ENCODE measurements at regions not wholly inside any gene's neighbourhood (a gene's known extent, or its start where the extent isn't known, plus 50 kb on each side); places are given as distances from the start of the nearest gene placed in this dataset.

- DNase-seq (ENCODE audit: low read depth, low spot score) (no peak), FAIRE-seq (no peak)
- Histone ChIP-seq H2AFZ (ENCODE audit: control insufficient read depth, low read length) (no peak overlapping the region), H3K27me3 (ENCODE audit: control insufficient read depth, extremely low read depth, insufficient read depth, low read length) (no peaks in the 10 kb centered on the region), H3K36me3 (ENCODE audit: control insufficient read depth in 2 of 2, extremely low read depth in 1 of 2, insufficient read depth in 2 of 2, low read length in 2 of 2) (no peaks in the 10 kb centered on the region), H3K4me3 (ENCODE audit: control insufficient read depth in 2 of 3, extremely low read depth in 1 of 3, insufficient read depth in 2 of 3, low read depth in 1 of 3, low read length in 3 of 3) (no peak overlapping the region), H3K9me3 (ENCODE audit: control insufficient read depth, low read depth, low read length) (no peaks in the 10 kb centered on the region), H3K9me1 (ENCODE audit: control insufficient read depth, extremely low read depth, insufficient read depth, low read length) (no peaks in the 10 kb centered on the region), H3K79me2 (ENCODE audit: control insufficient read depth, insufficient read depth, low read length) (no peaks in the 10 kb centered on the region), H3K4me1 (ENCODE audit: control insufficient read depth, extremely low read depth, insufficient read depth, low read length) (peaks cover 15% of the 10 kb centered on the region), H3K4me2 (ENCODE audit: control insufficient read depth, extremely low read depth, insufficient read depth, low read depth, low read length) (no peak overlapping the region), H3K27ac (ENCODE audit: control insufficient read depth, insufficient read depth, low read length) (no peak overlapping the region), H4K20me1 (ENCODE audit: control insufficient read depth, extremely low read depth, insufficient read depth, low read length) (no peaks in the 10 kb centered on the region), H3K9ac (ENCODE audit: control insufficient read depth, extremely low read depth, insufficient read depth, low read length) (no peak overlapping the region)
- dilution Hi-C loops (cut with MboI; ENCODE audit: extremely low pct_ligation_motif_present, low sequenced_read_pairs): no loop called here
- TF ChIP-seq CTCF (optimal IDR thresholded peaks at IDR 0.05 in 1 of 3, IDR thresholded peaks at IDR 0.05 in 1 of 3, conservative IDR thresholded peaks at IDR 0.05 in 1 of 3; ENCODE audit: extremely low read depth in 1 of 3, insufficient read depth in 2 of 3, low read length in 3 of 3): no peak
- no peak for TF ChIP-seq EZH2 (IDR thresholded peaks at IDR 0.05; ENCODE audit: low read length)
Observed at GRCh38 chr13:40186041-40186440, 480.4 kb downstream of the FOXO1 start.

- H3K27me3 ChIP-seq (ENCODE audit: control insufficient read depth, extremely low read depth, insufficient read depth, low read length): no peaks in the 10 kb centered on the region
- H3K4me1 ChIP-seq (ENCODE audit: control insufficient read depth, extremely low read depth, insufficient read depth, low read length): peaks cover 23% of the 10 kb centered on the region
- H4K20me1 ChIP-seq (ENCODE audit: control insufficient read depth, extremely low read depth, insufficient read depth, low read length): no peaks in the 10 kb centered on the region
- H3K9me3 ChIP-seq (ENCODE audit: control insufficient read depth, low read depth, low read length): no peaks in the 10 kb centered on the region
- TF ChIP-seq CTCF (optimal IDR thresholded peaks at IDR 0.05 in 1 of 3, IDR thresholded peaks at IDR 0.05 in 1 of 3, conservative IDR thresholded peaks at IDR 0.05 in 1 of 3; ENCODE audit: extremely low read depth in 1 of 3, insufficient read depth in 2 of 3, low read length in 3 of 3) (no peak), EZH2 (IDR thresholded peaks at IDR 0.05; ENCODE audit: low read length) (no peak)
- FAIRE-seq: no peak
- H3K27ac ChIP-seq (ENCODE audit: control insufficient read depth, insufficient read depth, low read length): no peak overlapping the region
- H3K36me3 ChIP-seq (ENCODE audit: control insufficient read depth in 2 of 2, extremely low read depth in 1 of 2, insufficient read depth in 2 of 2, low read length in 2 of 2): no peaks in the 10 kb centered on the region
- H3K79me2 ChIP-seq (ENCODE audit: control insufficient read depth, insufficient read depth, low read length): no peaks in the 10 kb centered on the region
- H3K9ac ChIP-seq (ENCODE audit: control insufficient read depth, extremely low read depth, insufficient read depth, low read length): no peak overlapping the region
- dilution Hi-C loops (cut with MboI; ENCODE audit: extremely low pct_ligation_motif_present, low sequenced_read_pairs): no loop called here
- H3K9me1 ChIP-seq (ENCODE audit: control insufficient read depth, extremely low read depth, insufficient read depth, low read length): no peaks in the 10 kb centered on the region
- no peak overlapping the region for H3K4me2 ChIP-seq (ENCODE audit: control insufficient read depth, extremely low read depth, insufficient read depth, low read depth, low read length)
- no peak overlapping the region for H3K4me3 ChIP-seq (ENCODE audit: control insufficient read depth in 2 of 3, extremely low read depth in 1 of 3, insufficient read depth in 2 of 3, low read depth in 1 of 3, low read length in 3 of 3)
- no peak for DNase-seq (ENCODE audit: low read depth, low spot score)
- H2AFZ ChIP-seq (ENCODE audit: control insufficient read depth, low read length): no peak overlapping the region
Observed at GRCh38 chr13:40186626-40187323, 479.7 kb downstream of the FOXO1 start.

All from keratinocyte (primary cell).